Testis (tissue), 2 donors: ENCODE measurements at regions not wholly inside any gene's neighbourhood (a gene's known extent, or its start where the extent isn't known, plus 50 kb on each side); places are given as distances from the start of the nearest gene placed in this dataset.

Experiments used
- DNase-seq: peaks from one replicate; pipeline ENCODE4 v3.0.0-alpha.2; 2019
- H3K27ac ChIP-seq, 2 donors: fragments of 200-600 bp; sonication (generic); one replicate each; pipeline ENCODE4 v1.5.1; 2019
- H3K27me3 ChIP-seq: fragments of 200-600 bp; sonication (generic); one replicate; pipeline ENCODE4 v1.5.1; 2019
- H3K36me3 ChIP-seq: fragments of 200-600 bp; sonication (generic); one replicate; pipeline ENCODE4 v1.5.1; 2017; ENCODE audit warnings: low read depth; ENCODE audit errors: missing control alignments
- H3K4me1 ChIP-seq: fragments of 200-600 bp; sonication (generic); one replicate; pipeline ENCODE4 v1.5.1; 2019
- H3K4me3 ChIP-seq, 2 donors: fragments of 200-600 bp; sonication (generic); one replicate each; pipeline ENCODE4 v1.5.1; 2017 to 2019
- H3K9me3 ChIP-seq: fragments of 200-600 bp; sonication (generic); one replicate; pipeline ENCODE4 v1.5.1; 2017
- POLR2A ChIP-seq: fragments of 450-650 bp; IDR thresholded peaks from one replicate; pipeline ENCODE4 v1.6.1; 2017; ENCODE audit warnings: antibody characterized with exemption, mild to moderate bottlenecking, moderate library complexity
- WGBS, 2 donors: methylation state at CpG; one replicate each; pipeline ENCODE4 v1.1.5; 2018; 5-methylcytosine and 5-hydroxymethylcytosine counted together
- intact Hi-C: fragments of 100-400 bp; cut with DNase I; formaldehyde crosslinking; loops from one replicate; pipeline ENCODE4 v1.15.1; 2023; ENCODE audit warnings: low total_unique reads
- TF ChIP-seq, protein P1 (sequence below), 3 experiments: fragments of 450-650 bp in 2 of 3; fragments of 200-600 bp in 1 of 3; sonication (generic) in 1 of 3; IDR thresholded peaks; one replicate each; pipeline ENCODE4 v1.5.1; 2016 to 2019; ENCODE audit warnings: antibody characterized with exemption in 3 of 3, mild to moderate bottlenecking in 2 of 3, moderate library complexity in 1 of 3

DNA sequence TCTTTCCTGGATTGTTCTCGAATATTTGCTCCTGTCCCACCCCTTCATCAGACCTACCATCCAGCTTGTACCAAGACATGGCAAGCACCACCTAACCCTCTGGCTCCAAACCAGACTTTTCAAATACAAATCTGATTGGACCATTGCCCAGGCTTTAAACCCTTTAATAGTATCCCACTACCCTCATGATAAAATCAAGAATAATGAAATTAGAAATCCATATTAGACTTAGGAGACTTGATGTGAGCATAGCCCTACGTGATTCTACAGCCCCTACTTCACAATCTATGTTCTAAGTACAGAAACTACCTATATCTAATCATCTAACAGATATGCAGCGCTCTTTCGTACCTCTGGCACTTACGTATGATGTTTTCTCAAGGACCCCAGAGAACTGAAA, 375.2 kb upstream of the CPEB2 start:
- Histone ChIP-seq H3K4me3 (no peak overlapping the region), H3K4me1 (no peaks in the 10 kb centered on the region), H3K27ac (no peak overlapping the region), H3K36me3 (no peaks in the 10 kb centered on the region), H3K9me3 (no peaks in the 10 kb centered on the region), H3K27me3 (no peaks in the 10 kb centered on the region)
- no peak for DNase-seq
- TF ChIP-seq POLR2A = no peak
- TF ChIP-seq, protein P1, sequence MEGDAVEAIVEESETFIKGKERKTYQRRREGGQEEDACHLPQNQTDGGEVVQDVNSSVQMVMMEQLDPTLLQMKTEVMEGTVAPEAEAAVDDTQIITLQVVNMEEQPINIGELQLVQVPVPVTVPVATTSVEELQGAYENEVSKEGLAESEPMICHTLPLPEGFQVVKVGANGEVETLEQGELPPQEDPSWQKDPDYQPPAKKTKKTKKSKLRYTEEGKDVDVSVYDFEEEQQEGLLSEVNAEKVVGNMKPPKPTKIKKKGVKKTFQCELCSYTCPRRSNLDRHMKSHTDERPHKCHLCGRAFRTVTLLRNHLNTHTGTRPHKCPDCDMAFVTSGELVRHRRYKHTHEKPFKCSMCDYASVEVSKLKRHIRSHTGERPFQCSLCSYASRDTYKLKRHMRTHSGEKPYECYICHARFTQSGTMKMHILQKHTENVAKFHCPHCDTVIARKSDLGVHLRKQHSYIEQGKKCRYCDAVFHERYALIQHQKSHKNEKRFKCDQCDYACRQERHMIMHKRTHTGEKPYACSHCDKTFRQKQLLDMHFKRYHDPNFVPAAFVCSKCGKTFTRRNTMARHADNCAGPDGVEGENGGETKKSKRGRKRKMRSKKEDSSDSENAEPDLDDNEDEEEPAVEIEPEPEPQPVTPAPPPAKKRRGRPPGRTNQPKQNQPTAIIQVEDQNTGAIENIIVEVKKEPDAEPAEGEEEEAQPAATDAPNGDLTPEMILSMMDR (IDR thresholded peaks at IDR 0.05) = no peak
- WGBS, 2 donors = 74 to 87% methylated on average over 5 of the region's 5 CpGs
- intact Hi-C loops = no loop called here

DNA sequence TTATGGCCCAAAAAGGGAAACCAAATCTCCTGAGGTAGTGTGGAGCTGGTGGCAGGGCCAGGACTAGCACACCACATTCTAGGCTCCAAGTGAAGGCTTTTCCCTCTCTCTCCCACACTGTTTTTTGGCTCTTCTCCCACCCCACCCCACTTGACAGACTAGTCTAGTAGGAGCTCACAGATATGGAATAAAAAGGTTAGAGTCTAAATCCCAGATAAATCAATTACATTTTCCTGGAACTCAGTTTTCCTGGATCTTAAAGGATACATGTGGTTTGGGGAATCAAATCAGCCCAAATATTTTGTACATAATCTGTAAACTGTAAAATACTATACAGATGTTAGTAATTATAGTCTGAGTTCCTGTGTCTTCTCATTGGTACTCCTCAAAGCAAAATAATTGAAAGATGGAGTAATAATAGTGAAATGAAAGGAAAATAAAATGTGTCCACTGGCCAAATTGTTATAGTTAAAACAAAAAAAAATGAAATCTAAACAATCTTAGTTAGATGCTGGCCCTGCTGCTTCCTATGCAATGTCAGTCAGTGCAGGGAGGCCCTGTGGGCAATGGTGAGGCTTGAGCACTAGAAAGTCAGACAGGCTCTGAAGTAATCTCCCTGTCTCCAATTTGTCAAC, 370.4 kb upstream of the CPEB2 start:
- intact Hi-C loops = no loop called here
- no peak overlapping the region for H3K4me3 ChIP-seq
- no peaks in the 10 kb centered on the region for H3K27me3 ChIP-seq
- no peaks in the 10 kb centered on the region for H3K9me3 ChIP-seq
- no peaks in the 10 kb centered on the region for H3K4me1 ChIP-seq
- H3K36me3 ChIP-seq = no peaks in the 10 kb centered on the region
- no peak for TF ChIP-seq POLR2A
- TF ChIP-seq, protein P1 (IDR thresholded peaks at IDR 0.05) = no peak
- no peak overlapping the region for H3K27ac ChIP-seq
- DNase-seq = no peak

DNA sequence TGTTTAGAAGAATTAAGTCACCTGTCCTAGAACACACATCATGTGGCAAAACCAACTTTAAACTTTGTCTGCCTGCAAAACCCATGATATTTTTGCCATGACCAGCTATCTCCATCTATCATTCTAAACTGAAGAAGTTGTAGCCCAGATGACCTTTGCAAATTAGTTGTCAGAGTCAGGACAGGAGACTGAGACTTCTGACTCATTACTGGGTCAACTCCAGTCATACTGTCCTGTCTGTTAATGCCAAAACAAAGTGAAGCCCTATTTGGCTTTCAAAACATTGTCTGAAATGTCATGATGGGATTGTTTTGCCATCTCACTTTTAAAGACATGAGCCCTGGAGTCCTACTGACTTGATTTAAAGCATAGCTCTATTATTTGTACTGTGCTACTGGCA, 365.7 kb upstream of the CPEB2 start:
- no peak for TF ChIP-seq POLR2A
- TF ChIP-seq, protein P1 (IDR thresholded peaks at IDR 0.05) = no peak
- no peaks in the 10 kb centered on the region for H3K36me3 ChIP-seq
- H3K27me3 ChIP-seq = no peaks in the 10 kb centered on the region
- no peak overlapping the region for H3K4me3 ChIP-seq
- no peaks in the 10 kb centered on the region for H3K9me3 ChIP-seq
- DNase-seq = no peak
- H3K27ac ChIP-seq = no peak overlapping the region
- no peaks in the 10 kb centered on the region for H3K4me1 ChIP-seq
- intact Hi-C loops = no loop called here

DNA sequence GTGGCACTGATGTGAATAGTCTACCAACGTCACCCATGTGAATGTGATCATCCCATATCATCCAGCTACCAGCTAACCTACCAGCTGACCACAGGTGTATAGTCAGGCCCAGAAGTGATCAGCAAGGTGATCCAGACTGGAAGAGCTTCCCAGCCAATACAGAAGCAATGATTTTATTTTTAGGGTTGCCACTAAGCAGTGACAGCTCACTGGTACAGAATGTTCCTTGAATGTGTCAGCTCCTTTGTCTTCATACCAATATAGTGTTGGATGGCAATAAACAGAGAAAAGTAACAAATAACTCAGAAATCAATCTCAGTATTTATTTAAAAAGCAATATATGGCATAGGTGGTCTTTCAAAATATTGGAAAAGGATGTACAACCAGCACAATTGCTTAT, 361.8 kb upstream of the CPEB2 start:
- no peaks in the 10 kb centered on the region for H3K27me3 ChIP-seq
- H3K4me1 ChIP-seq = no peaks in the 10 kb centered on the region
- no peak overlapping the region for H3K4me3 ChIP-seq
- DNase-seq = no peak
- no peak overlapping the region for H3K27ac ChIP-seq
- no peaks in the 10 kb centered on the region for H3K9me3 ChIP-seq
- WGBS, 2 donors = 85 to 88% methylated on average over 1 of the region's 1 CpG
- H3K36me3 ChIP-seq = no peaks in the 10 kb centered on the region
- intact Hi-C loops = no loop called here
- TF ChIP-seq, protein P1 (IDR thresholded peaks at IDR 0.05) = no peak
- no peak for TF ChIP-seq POLR2A

DNA sequence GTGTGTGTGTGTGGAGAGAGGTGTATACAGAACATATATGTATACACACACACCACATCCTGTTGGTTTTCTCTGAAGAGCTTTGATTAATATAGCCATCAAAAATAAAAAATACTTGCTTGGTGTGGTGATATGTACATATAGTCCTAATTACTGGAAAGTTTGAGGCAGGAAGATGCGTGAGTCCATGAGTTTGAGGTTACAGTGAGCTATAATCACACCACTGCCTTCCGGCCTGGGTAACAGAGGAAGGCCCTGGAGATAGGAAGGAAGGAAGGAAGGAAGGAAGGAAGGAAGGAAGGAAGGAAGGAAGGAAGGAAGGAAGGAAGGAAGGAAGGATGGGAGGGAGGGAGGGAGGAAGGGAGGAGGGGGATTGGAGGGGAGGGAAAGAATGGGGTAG, 360.4 kb upstream of the CPEB2 start:
- no peaks in the 10 kb centered on the region for H3K27me3 ChIP-seq
- DNase-seq = no peak
- no peaks in the 10 kb centered on the region for H3K4me1 ChIP-seq
- TF ChIP-seq POLR2A = no peak
- TF ChIP-seq, protein P1 (IDR thresholded peaks at IDR 0.05) = no peak
- intact Hi-C loops = no loop called here
- no peaks in the 10 kb centered on the region for H3K9me3 ChIP-seq
- H3K27ac ChIP-seq = no peak overlapping the region
- no peak overlapping the region for H3K4me3 ChIP-seq
- 67 to 73% methylated on average over 2 of the region's 2 CpGs for whole genome bisulfite sequencing, 2 donors
- H3K36me3 ChIP-seq = no peaks in the 10 kb centered on the region
